ENCODE measurements at regions not wholly inside any gene's neighbourhood (a gene's known extent, or its start where the extent isn't known, plus 50 kb on each side); places are given as distances from the start of the nearest gene placed in this dataset.
"Not testable (repeated sequence)": the region's sequence is repeated elsewhere in the genome, so short reads cannot be mapped to it uniquely, and the experiment has no call there.

GRCh38 chr11:50275133-50275532 is 242.5 kb downstream of the OR4C45 start:
- TF ChIP-seq CTCF (IDR thresholded peaks at IDR 0.05; ENCODE audit: control extremely low read depth, extremely low read depth): no peak
- Histone ChIP-seq H3K36me3 (ENCODE audit: control insufficient read depth in 4 of 4, insufficient read depth in 4 of 4, low read length in 4 of 4) (no peaks in the 10 kb centered on the region), H3K4me3 (no peak overlapping the region), H3K4me1 (ENCODE audit: control insufficient read depth in 5 of 5, insufficient read depth in 5 of 5, low read length in 5 of 5) (no peaks in the 10 kb centered on the region), H3K27ac (ENCODE audit: low read depth in 1 of 2, low read length in 1 of 2) (no peak overlapping the region), H3K27me3 (ENCODE audit: control insufficient read depth in 3 of 3, insufficient read depth in 3 of 3, low read length in 2 of 3) (no peaks in the 10 kb centered on the region), H3K9me3 (ENCODE audit: control insufficient read depth in 4 of 4, insufficient read depth in 3 of 4, low read length in 3 of 4) (peaks cover 0 to 11% (median 4%) of the 10 kb centered on the region in 4 donors), H3K9ac (ENCODE audit: insufficient read depth in 1 of 2, low read length in 2 of 2) (no peak overlapping the region)
- DNase-seq (no peak), ATAC-seq (ENCODE audit: insufficient read depth, low FRiP score) (no peak)
- WGBS, 2 donors: 75 to 84% methylated on average over 7 of the region's 7 CpGs

DNA sequence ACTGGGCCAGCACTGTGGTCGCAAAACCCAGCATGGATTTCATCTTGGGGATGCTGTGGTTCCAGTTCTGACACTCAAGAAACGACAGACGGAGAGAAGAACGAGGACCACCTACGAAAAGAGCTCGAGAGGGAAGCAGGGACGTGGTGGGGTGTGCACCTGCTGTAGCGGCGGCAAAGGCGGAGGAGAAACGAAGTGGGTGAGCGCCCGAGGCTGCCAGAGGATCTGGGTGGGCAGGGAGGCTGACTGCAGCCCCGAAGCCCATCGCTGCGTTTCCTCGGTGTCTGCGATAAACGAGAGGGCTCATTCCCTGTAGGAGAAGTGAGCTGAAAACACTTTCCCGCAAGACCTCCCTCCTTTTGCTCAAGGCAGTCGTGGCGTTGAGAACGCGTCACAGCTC is 246.1 kb downstream of the OR4C45 start:
- H3K4me1 ChIP-seq (ENCODE audit: control insufficient read depth in 5 of 5, insufficient read depth in 5 of 5, low read length in 5 of 5): no peaks in the 10 kb centered on the region
- TF ChIP-seq CTCF (IDR thresholded peaks at IDR 0.05; ENCODE audit: control extremely low read depth, extremely low read depth): no peak
- DNase-seq: no peak
- no peak for ATAC-seq (ENCODE audit: insufficient read depth, low FRiP score)
- H3K27me3 ChIP-seq (ENCODE audit: control insufficient read depth in 3 of 3, insufficient read depth in 3 of 3, low read length in 2 of 3): no peaks in the 10 kb centered on the region
- H3K4me3 ChIP-seq: no peak overlapping the region
- 88% methylated on average over 24 of the region's 24 CpGs for WGBS, 2 donors
- H3K36me3 ChIP-seq (ENCODE audit: control insufficient read depth in 4 of 4, insufficient read depth in 4 of 4, low read length in 4 of 4): no peaks in the 10 kb centered on the region
- no peak overlapping the region for H3K27ac ChIP-seq (ENCODE audit: low read depth in 1 of 2, low read length in 1 of 2)
- no peak overlapping the region for H3K9ac ChIP-seq (ENCODE audit: insufficient read depth in 1 of 2, low read length in 2 of 2)
- H3K9me3 ChIP-seq (ENCODE audit: control insufficient read depth in 4 of 4, insufficient read depth in 3 of 4, low read length in 3 of 4): peaks cover 0 to 9% (median 4%) of the 10 kb centered on the region in 4 donors

DNA sequence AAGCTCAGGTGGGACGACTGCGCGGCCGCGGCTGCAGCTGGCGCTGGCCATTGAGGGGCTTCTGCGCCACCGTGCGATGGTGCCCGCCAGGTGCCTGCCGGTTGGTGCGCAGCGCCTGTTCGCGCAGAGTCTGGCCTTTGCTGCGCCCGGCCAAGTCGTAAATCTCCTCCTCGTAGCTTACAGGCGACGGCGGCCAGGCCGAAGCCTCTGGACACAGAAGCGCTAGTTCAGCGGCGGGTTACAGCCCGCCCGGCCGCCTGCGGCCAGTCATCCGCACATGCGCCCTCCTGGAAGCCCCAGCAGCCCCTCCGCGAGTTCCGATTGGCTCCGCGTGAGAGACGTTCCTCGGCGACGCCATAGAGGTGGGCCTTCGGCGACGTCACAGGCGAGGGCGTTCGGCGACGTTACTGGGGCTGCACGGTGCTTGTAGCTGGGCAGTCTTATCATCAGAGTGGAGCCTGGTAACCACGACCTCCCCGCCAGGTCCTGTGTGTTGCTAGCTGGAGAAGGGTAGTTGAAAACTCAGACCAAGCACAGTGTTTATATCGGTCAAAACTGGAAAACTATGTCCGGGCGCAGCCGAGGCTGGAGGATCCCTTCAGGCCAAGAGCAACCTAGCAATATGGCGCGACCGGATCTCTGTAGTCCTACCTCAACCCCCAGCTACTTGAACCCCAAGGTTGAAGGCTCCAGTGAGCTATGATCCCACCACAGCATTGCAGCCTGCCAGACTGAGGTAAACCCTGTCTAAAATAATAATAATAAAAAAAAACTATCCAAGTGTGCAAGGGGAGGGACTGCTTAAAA is 265.7 kb downstream of the OR4C45 start:
- TF ChIP-seq CTCF (IDR thresholded peaks at IDR 0.05; ENCODE audit: control extremely low read depth, extremely low read depth): no peak
- no peak overlapping the region for H3K4me3 ChIP-seq
- DNase-seq: no peak
- no peak overlapping the region for H3K9ac ChIP-seq (ENCODE audit: insufficient read depth in 1 of 2, low read length in 2 of 2)
- 63 to 80% methylated on average over 59 of the region's 59 CpGs for WGBS, 2 donors
- no peaks in the 10 kb centered on the region for H3K27me3 ChIP-seq (ENCODE audit: control insufficient read depth in 3 of 3, insufficient read depth in 3 of 3, low read length in 2 of 3)
- H3K36me3 ChIP-seq (ENCODE audit: control insufficient read depth in 4 of 4, insufficient read depth in 4 of 4, low read length in 4 of 4): no peaks in the 10 kb centered on the region
- H3K9me3 ChIP-seq (ENCODE audit: control insufficient read depth in 4 of 4, insufficient read depth in 3 of 4, low read length in 3 of 4): peaks cover 0 to 28% (median 5%) of the 10 kb centered on the region in 4 donors
- H3K27ac ChIP-seq (ENCODE audit: low read depth in 1 of 2, low read length in 1 of 2): no peak overlapping the region
- no peak for ATAC-seq (ENCODE audit: insufficient read depth, low FRiP score)
- H3K4me1 ChIP-seq (ENCODE audit: control insufficient read depth in 5 of 5, insufficient read depth in 5 of 5, low read length in 5 of 5): no peaks in the 10 kb centered on the region

DNA sequence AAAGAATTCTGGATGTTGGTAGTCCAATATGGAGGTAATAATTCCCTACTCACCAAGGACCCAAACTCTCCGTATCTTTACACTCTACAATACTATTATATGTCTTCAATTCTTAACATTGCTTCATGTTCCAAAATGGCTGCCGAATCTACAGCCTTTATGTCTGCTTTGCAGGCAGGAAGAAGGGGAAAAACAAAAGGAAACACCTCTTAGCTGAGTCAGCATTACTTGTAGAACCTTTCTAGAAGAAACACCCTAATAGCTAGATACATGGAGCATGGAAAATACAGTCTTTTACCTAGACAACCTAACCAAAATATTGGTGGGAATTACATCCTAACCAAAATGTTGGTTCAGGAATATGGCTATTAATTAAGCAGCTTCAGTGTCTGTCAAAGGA is 298.0 kb downstream of the OR4C45 start:
- H3K9ac ChIP-seq (ENCODE audit: insufficient read depth in 1 of 2, low read length in 2 of 2); H3K36me3 ChIP-seq (ENCODE audit: control insufficient read depth in 4 of 4, insufficient read depth in 4 of 4, low read length in 4 of 4); ATAC-seq (ENCODE audit: insufficient read depth, low FRiP score); H3K27ac ChIP-seq (ENCODE audit: low read depth in 1 of 2, low read length in 1 of 2); H3K27me3 ChIP-seq (ENCODE audit: control insufficient read depth in 3 of 3, insufficient read depth in 3 of 3, low read length in 2 of 3); DNase-seq; H3K4me1 ChIP-seq (ENCODE audit: control insufficient read depth in 5 of 5, insufficient read depth in 5 of 5, low read length in 5 of 5); H3K4me3 ChIP-seq: not testable (repeated sequence)
- 53 to 83% methylated on average over 2 of the region's 2 CpGs for WGBS, 2 donors
- peaks cover 0 to 14% (median 5%) of the 10 kb centered on the region in 4 donors for H3K9me3 ChIP-seq (ENCODE audit: control insufficient read depth in 4 of 4, insufficient read depth in 3 of 4, low read length in 3 of 4)
